ENCODE measurements at regions not wholly inside any gene's neighbourhood (a gene's known extent, or its start where the extent isn't known, plus 50 kb on each side); places are given as distances from the start of the nearest gene placed in this dataset.

- H3K4me3 Mint-ChIP-seq (ENCODE audit: unreplicated experiment): no peak overlapping the region
- H3K27me3 ChIP-seq (ENCODE audit: insufficient read depth, low read length): no peaks in the 10 kb centered on the region
- no peak overlapping the region for H3K27ac ChIP-seq (ENCODE audit: low read depth, low read length)
- H3K4me1 Mint-ChIP-seq (ENCODE audit: low read depth, unreplicated experiment): peaks cover 8% of the 10 kb centered on the region
- no peaks in the 10 kb centered on the region for H3K9me3 ChIP-seq (ENCODE audit: insufficient read depth, low read depth, low read length)
- no peak overlapping the region for H3K4me3 ChIP-seq (ENCODE audit: insufficient read depth, low read depth, low read length)
- no peak overlapping the region for H2AFZ ChIP-seq (ENCODE audit: low read depth, low read length)
- DNase-seq (ENCODE audit: low read depth): no peak
- H3K36me3 ChIP-seq (ENCODE audit: insufficient read depth, low read length): no peaks in the 10 kb centered on the region
- H3K27ac Mint-ChIP-seq (ENCODE audit: unreplicated experiment): no peak overlapping the region
- H4K20me1 ChIP-seq (ENCODE audit: insufficient read depth, low read length): no peaks in the 10 kb centered on the region
- no peak overlapping the region for H3K4me2 ChIP-seq (ENCODE audit: low read length)
- no peaks in the 10 kb centered on the region for H3K27me3 Mint-ChIP-seq (ENCODE audit: low read depth, unreplicated experiment)
- no peak overlapping the region for H3K9ac ChIP-seq (ENCODE audit: low read length)
- no peaks in the 10 kb centered on the region for H3K4me1 ChIP-seq (ENCODE audit: insufficient read depth, low read length)
- no peak for FAIRE-seq
- no peaks in the 10 kb centered on the region for H3K79me2 ChIP-seq (ENCODE audit: insufficient read depth, low read length)
- H3K36me3 Mint-ChIP-seq (ENCODE audit: low read depth, unreplicated experiment): no peaks in the 10 kb centered on the region
- TF ChIP-seq EZH2 (IDR thresholded peaks at IDR 0.05; ENCODE audit: insufficient read depth, low read length): no peak
- no peak for TF ChIP-seq CTCF (IDR thresholded peaks at IDR 0.05; ENCODE audit: insufficient read depth, low read depth, low read length)
- no peaks in the 10 kb centered on the region for H3K9me3 Mint-ChIP-seq (ENCODE audit: unreplicated experiment)
Measured at GRCh38 chr2:195503208-195503607, 153.8 kb upstream of the SLC39A10 start.

GRCh38 chr2:195501746-195502145 lies 155.3 kb upstream of the SLC39A10 start:
- Histone ChIP-seq H3K4me1 (ENCODE audit: insufficient read depth, low read length) (no peaks in the 10 kb centered on the region), H3K79me2 (ENCODE audit: insufficient read depth, low read length) (no peaks in the 10 kb centered on the region), H3K27ac (ENCODE audit: low read depth, low read length) (no peak overlapping the region), H3K4me3 (ENCODE audit: insufficient read depth, low read depth, low read length) (no peak overlapping the region), H3K36me3 (ENCODE audit: insufficient read depth, low read length) (no peaks in the 10 kb centered on the region), H3K27me3 (ENCODE audit: insufficient read depth, low read length) (no peaks in the 10 kb centered on the region), H3K9me3 (ENCODE audit: insufficient read depth, low read depth, low read length) (no peaks in the 10 kb centered on the region), H3K4me2 (ENCODE audit: low read length) (no peak overlapping the region), H3K9ac (ENCODE audit: low read length) (no peak overlapping the region), H2AFZ (ENCODE audit: low read depth, low read length) (no peak overlapping the region), H4K20me1 (ENCODE audit: insufficient read depth, low read length) (no peaks in the 10 kb centered on the region)
- Mint-ChIP-seq H3K27me3 (ENCODE audit: low read depth, unreplicated experiment) (no peaks in the 10 kb centered on the region), H3K36me3 (ENCODE audit: low read depth, unreplicated experiment) (no peaks in the 10 kb centered on the region), H3K4me1 (ENCODE audit: low read depth, unreplicated experiment) (peaks cover 8% of the 10 kb centered on the region), H3K9me3 (ENCODE audit: unreplicated experiment) (no peaks in the 10 kb centered on the region), H3K27ac (ENCODE audit: unreplicated experiment) (no peak overlapping the region), H3K4me3 (ENCODE audit: unreplicated experiment) (no peak overlapping the region)
- DNase-seq (ENCODE audit: low read depth): no peak
- FAIRE-seq: no peak
- TF ChIP-seq CTCF (IDR thresholded peaks at IDR 0.05; ENCODE audit: insufficient read depth, low read depth, low read length): no peak
- TF ChIP-seq EZH2 (IDR thresholded peaks at IDR 0.05; ENCODE audit: insufficient read depth, low read length): no peak

GRCh38 chr2:195500879-195501278 lies 156.1 kb upstream of the SLC39A10 start:
- H3K9me3 Mint-ChIP-seq (ENCODE audit: unreplicated experiment): no peaks in the 10 kb centered on the region
- peaks cover 8% of the 10 kb centered on the region for H3K4me1 Mint-ChIP-seq (ENCODE audit: low read depth, unreplicated experiment)
- FAIRE-seq (no peak), DNase-seq (ENCODE audit: low read depth) (no peak)
- Histone ChIP-seq H3K4me2 (ENCODE audit: low read length) (no peak overlapping the region), H3K36me3 (ENCODE audit: insufficient read depth, low read length) (no peaks in the 10 kb centered on the region), H3K9ac (ENCODE audit: low read length) (no peak overlapping the region), H4K20me1 (ENCODE audit: insufficient read depth, low read length) (no peaks in the 10 kb centered on the region), H2AFZ (ENCODE audit: low read depth, low read length) (no peak overlapping the region), H3K4me1 (ENCODE audit: insufficient read depth, low read length) (no peaks in the 10 kb centered on the region), H3K79me2 (ENCODE audit: insufficient read depth, low read length) (no peaks in the 10 kb centered on the region), H3K9me3 (ENCODE audit: insufficient read depth, low read depth, low read length) (no peaks in the 10 kb centered on the region), H3K27ac (ENCODE audit: low read depth, low read length) (no peak overlapping the region), H3K4me3 (ENCODE audit: insufficient read depth, low read depth, low read length) (no peak overlapping the region), H3K27me3 (ENCODE audit: insufficient read depth, low read length) (no peaks in the 10 kb centered on the region)
- no peak overlapping the region for H3K27ac Mint-ChIP-seq (ENCODE audit: unreplicated experiment)
- no peaks in the 10 kb centered on the region for H3K36me3 Mint-ChIP-seq (ENCODE audit: low read depth, unreplicated experiment)
- H3K4me3 Mint-ChIP-seq (ENCODE audit: unreplicated experiment): no peak overlapping the region
- TF ChIP-seq EZH2 (IDR thresholded peaks at IDR 0.05; ENCODE audit: insufficient read depth, low read length) (no peak), CTCF (IDR thresholded peaks at IDR 0.05; ENCODE audit: insufficient read depth, low read depth, low read length) (no peak)
- H3K27me3 Mint-ChIP-seq (ENCODE audit: low read depth, unreplicated experiment): no peaks in the 10 kb centered on the region
